SK-N-SH treated with all-trans-retinoic acid at 6 μM for 48 hours (cell line): ENCODE measurements at regions not wholly inside any gene's neighbourhood (a gene's known extent, or its start where the extent isn't known, plus 50 kb on each side); places are given as distances from the start of the nearest gene placed in this dataset.

Experiments
- ARNTL ChIP-seq: fragments of 450-650 bp; formaldehyde crosslinking; IDR thresholded peaks from 2 replicates; pipeline ENCODE4 v1.5.0; 2020; ENCODE audit warnings: low read depth, mild to moderate bottlenecking, moderate library complexity, borderline replicate concordance
- ISL1 ChIP-seq: fragments of 250-450 bp; sonication (Bioruptor Pico); IDR thresholded peaks from 2 replicates; pipeline ENCODE4 v2.1.2; 2022; ENCODE audit warnings: mild to moderate bottlenecking, moderate library complexity
- PPARA ChIP-seq: fragments of 250-450 bp; sonication (Bioruptor Pico); IDR thresholded peaks from 2 replicates; pipeline ENCODE4 v1.5.0; 2020; ENCODE audit warnings: mild to moderate bottlenecking, borderline replicate concordance
- TOX ChIP-seq: fragments of 250-450 bp; sonication (Bioruptor Pico); IDR thresholded peaks from 2 replicates; pipeline ENCODE4 v1.8.0; 2021; ENCODE audit warnings: mild to moderate bottlenecking, moderate library complexity, borderline replicate concordance
- TSHZ2 ChIP-seq: fragments of 250-450 bp; sonication (Bioruptor Pico); IDR thresholded peaks from 2 replicates; pipeline ENCODE4 v1.5.0; 2020; ENCODE audit warnings: mild to moderate bottlenecking, moderate library complexity
- ZFP3 ChIP-seq: fragments of 250-450 bp; sonication (Bioruptor Pico); IDR thresholded peaks from 2 replicates; pipeline ENCODE4 v1.5.0; 2020; ENCODE audit warnings: mild to moderate bottlenecking, moderate library complexity
- ZFP30 ChIP-seq: fragments of 450-650 bp; formaldehyde crosslinking; IDR thresholded peaks from 2 replicates; pipeline ENCODE4 v1.5.0; 2022; ENCODE audit warnings: mild to moderate bottlenecking, moderate library complexity
- ZNF70 ChIP-seq: fragments of 450-650 bp; formaldehyde crosslinking; IDR thresholded peaks from 2 replicates; pipeline ENCODE4 v1.5.0; 2020; ENCODE audit warnings: mild to moderate bottlenecking, moderate library complexity

- no peak for TF ChIP-seq ZFP3 (CRISPR knock-in tag)
- no peak for TF ChIP-seq ZNF70 (CRISPR knock-in tag)
- no peak for TF ChIP-seq ARNTL (CRISPR knock-in tag)
- no peak for TF ChIP-seq PPARA (CRISPR knock-in tag)
- TF ChIP-seq ISL1 (CRISPR knock-in tag), result no peak
- TF ChIP-seq TSHZ2, result no peak
- TF ChIP-seq TOX (CRISPR knock-in tag), result no peak
- no peak for TF ChIP-seq ZFP30 (CRISPR knock-in tag)
Measured at GRCh38 chr9:88056876-88057275, 81.4 kb downstream of the SPATA31C2 start.
